ENCODE measurements at regions not wholly inside any gene's neighbourhood (a gene's known extent, or its start where the extent isn't known, plus 50 kb on each side); places are given as distances from the start of the nearest gene placed in this dataset.
"Not testable (repeated sequence)": the region's sequence is repeated elsewhere in the genome, so short reads cannot be mapped to it uniquely, and the experiment has no call there.

- Mint-ChIP-seq H3K36me3 (ENCODE audit: low read depth, unreplicated experiment) (no peaks in the 10 kb centered on the region), H3K4me1 (ENCODE audit: unreplicated experiment) (no peaks in the 10 kb centered on the region), H3K27ac (ENCODE audit: unreplicated experiment) (no peak overlapping the region), H3K9me3 (ENCODE audit: unreplicated experiment) (no peaks in the 10 kb centered on the region), H3K4me3 (ENCODE audit: unreplicated experiment) (no peak overlapping the region), H3K27me3 (ENCODE audit: unreplicated experiment) (peaks cover 2% of the 10 kb centered on the region)
- no peak for DNase-seq (ENCODE audit: low spot score)
- no peak for TF ChIP-seq CTCF (IDR thresholded peaks at IDR 0.05; ENCODE audit: unreplicated experiment)
Measured at GRCh38 chr1:221045842-221046831, 166.9 kb downstream of the HLX start.

GRCh38 chr1:221051391-221051790 lies 172.1 kb downstream of the HLX start:
- not testable (repeated sequence) for H3K36me3 Mint-ChIP-seq (ENCODE audit: low read depth, unreplicated experiment); H3K9me3 Mint-ChIP-seq (ENCODE audit: unreplicated experiment); H3K4me3 Mint-ChIP-seq (ENCODE audit: unreplicated experiment); DNase-seq (ENCODE audit: low spot score); H3K27me3 Mint-ChIP-seq (ENCODE audit: unreplicated experiment); H3K4me1 Mint-ChIP-seq (ENCODE audit: unreplicated experiment); H3K27ac Mint-ChIP-seq (ENCODE audit: unreplicated experiment)

- Mint-ChIP-seq H3K27ac (ENCODE audit: unreplicated experiment) (no peak overlapping the region), H3K4me1 (ENCODE audit: unreplicated experiment) (no peaks in the 10 kb centered on the region), H3K9me3 (ENCODE audit: unreplicated experiment) (no peaks in the 10 kb centered on the region), H3K4me3 (ENCODE audit: unreplicated experiment) (no peak overlapping the region), H3K36me3 (ENCODE audit: low read depth, unreplicated experiment) (no peaks in the 10 kb centered on the region), H3K27me3 (ENCODE audit: unreplicated experiment) (peaks cover 4% of the 10 kb centered on the region)
- no peak for DNase-seq (ENCODE audit: low spot score)
- no peak for TF ChIP-seq CTCF (IDR thresholded peaks at IDR 0.05; ENCODE audit: unreplicated experiment)
Measured at GRCh38 chr1:221053889-221054288, 174.6 kb downstream of the HLX start.

GRCh38 chr1:221059506-221059905 lies 180.3 kb downstream of the HLX start:
- H3K4me1 Mint-ChIP-seq (ENCODE audit: unreplicated experiment) = peaks cover 6% of the 10 kb centered on the region
- H3K4me3 Mint-ChIP-seq (ENCODE audit: unreplicated experiment) = no peak overlapping the region
- H3K27me3 Mint-ChIP-seq (ENCODE audit: unreplicated experiment) = peaks cover 1% of the 10 kb centered on the region
- H3K36me3 Mint-ChIP-seq (ENCODE audit: low read depth, unreplicated experiment) = no peaks in the 10 kb centered on the region
- TF ChIP-seq CTCF (IDR thresholded peaks at IDR 0.05; ENCODE audit: unreplicated experiment) = no peak
- DNase-seq (ENCODE audit: low spot score) = no peak
- no peaks in the 10 kb centered on the region for H3K9me3 Mint-ChIP-seq (ENCODE audit: unreplicated experiment)
- H3K27ac Mint-ChIP-seq (ENCODE audit: unreplicated experiment) = no peak overlapping the region

GRCh38 chr1:221063651-221064050 lies 184.4 kb downstream of the HLX start:
- no peak for DNase-seq (ENCODE audit: low spot score)
- no peaks in the 10 kb centered on the region for H3K36me3 Mint-ChIP-seq (ENCODE audit: low read depth, unreplicated experiment)
- H3K4me1 Mint-ChIP-seq (ENCODE audit: unreplicated experiment) = peaks cover 6% of the 10 kb centered on the region
- TF ChIP-seq CTCF (IDR thresholded peaks at IDR 0.05; ENCODE audit: unreplicated experiment) = no peak
- no peak overlapping the region for H3K27ac Mint-ChIP-seq (ENCODE audit: unreplicated experiment)
- no peaks in the 10 kb centered on the region for H3K27me3 Mint-ChIP-seq (ENCODE audit: unreplicated experiment)
- no peak overlapping the region for H3K4me3 Mint-ChIP-seq (ENCODE audit: unreplicated experiment)
- H3K9me3 Mint-ChIP-seq (ENCODE audit: unreplicated experiment) = no peaks in the 10 kb centered on the region

Measured in endothelial cell (in vitro differentiated cells).